ENCODE measurements at regions not wholly inside any gene's neighbourhood (a gene's known extent, or its start where the extent isn't known, plus 50 kb on each side); places are given as distances from the start of the nearest gene placed in this dataset.
"Not testable (repeated sequence)": the region's sequence is repeated elsewhere in the genome, so short reads cannot be mapped to it uniquely, and the experiment has no call there.

DNA sequence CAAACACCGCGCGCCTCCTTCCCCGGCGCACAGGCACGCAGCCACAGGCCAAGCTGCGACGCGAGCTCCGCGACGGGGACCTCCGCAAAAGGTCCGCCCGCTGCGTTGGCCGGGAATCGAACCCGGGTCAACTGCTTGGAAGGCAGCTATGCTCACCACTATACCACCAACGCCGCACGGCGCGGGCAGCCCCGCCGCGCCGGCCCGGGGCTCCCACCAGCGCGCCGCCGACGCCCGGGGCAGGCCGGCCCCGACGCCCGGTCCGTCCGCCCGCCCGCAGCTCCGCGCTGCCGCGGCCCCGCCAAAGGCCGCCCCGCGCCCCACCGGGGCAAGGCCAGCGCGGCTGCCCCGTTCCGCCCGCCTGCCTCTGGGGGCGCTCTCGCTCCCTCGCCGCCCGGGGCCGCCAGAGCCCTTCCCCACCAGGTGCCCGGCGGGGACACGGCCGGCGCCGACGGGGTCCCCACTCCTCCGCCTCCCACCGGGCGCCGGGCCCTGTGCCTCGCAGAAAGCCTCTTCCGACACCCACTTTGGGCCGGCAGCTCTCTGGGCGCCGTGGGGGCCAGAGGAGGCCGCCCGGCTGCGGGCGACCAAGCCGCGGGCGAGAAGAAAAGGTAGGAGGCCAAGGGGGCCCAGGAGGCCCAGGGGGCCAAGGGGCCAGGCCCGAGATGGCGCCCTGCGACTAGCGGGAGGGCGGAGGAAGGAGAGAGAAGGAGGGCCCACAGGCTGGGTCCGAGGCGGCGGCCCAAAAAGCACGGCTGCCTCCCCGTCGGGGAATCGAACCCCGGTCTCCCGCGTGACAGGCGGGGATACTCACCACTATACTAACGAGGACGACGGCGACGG lies 50.2 kb upstream of the FCGR2A start:
- not testable (repeated sequence) for H3K4me3 Mint-ChIP-seq, H3K9me3 Mint-ChIP-seq, H3K27me3 Mint-ChIP-seq, H3K27ac Mint-ChIP-seq, H3K4me1 Mint-ChIP-seq, DNase-seq
- ATAC-seq: peak; percentile 45

DNA sequence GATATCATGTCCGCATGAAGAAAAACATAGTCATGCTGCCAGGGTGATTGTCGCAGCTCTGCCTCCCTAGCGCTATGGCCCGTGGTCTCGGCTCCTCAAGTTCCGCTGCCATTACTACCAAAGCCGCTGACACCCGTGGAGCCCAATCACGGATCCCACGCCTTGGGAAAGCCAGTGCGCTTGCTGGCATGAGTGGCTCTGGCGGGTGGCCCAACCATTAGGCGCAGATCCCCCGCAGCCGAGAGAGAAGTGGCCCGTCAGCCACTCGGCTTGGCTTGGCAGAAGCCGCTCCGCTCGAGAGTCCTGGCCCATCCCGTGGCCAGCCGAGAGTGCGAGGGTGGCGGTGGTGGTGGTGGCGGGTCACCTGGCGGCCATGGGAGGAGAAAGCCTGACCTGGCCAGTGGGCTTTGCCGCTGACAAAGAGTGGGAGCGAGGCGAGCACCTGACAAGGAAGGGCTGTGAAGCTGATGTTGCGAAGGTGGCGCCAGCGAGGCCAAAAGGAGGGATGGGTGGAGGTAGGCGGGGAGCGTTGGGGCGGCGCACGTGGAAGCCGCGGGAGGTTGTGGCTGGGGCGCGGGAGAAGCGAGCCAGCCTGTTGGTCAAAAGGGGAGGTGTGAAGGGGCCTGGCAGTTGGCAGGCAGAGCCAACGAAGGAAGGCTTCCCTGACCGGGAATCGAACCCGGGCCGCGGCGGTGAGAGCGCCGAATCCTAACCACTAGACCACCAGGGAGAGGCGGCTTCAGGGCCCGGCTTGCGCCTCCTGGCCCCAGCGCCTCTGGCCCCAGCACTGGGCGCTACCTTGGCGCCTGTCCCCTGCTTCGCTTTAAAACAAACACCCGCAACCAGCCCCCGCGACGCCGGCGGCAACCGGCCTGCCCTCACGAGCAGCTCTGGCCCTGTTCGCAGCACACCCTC lies 51.0 kb upstream of the FCGR2A start:
- DNase-seq: peak; percentile 32 to 41
- ATAC-seq: peak; percentile 71
- not testable (repeated sequence) for H3K27ac Mint-ChIP-seq, H3K27me3 Mint-ChIP-seq, H3K4me1 Mint-ChIP-seq, H3K4me3 Mint-ChIP-seq, H3K9me3 Mint-ChIP-seq

DNA sequence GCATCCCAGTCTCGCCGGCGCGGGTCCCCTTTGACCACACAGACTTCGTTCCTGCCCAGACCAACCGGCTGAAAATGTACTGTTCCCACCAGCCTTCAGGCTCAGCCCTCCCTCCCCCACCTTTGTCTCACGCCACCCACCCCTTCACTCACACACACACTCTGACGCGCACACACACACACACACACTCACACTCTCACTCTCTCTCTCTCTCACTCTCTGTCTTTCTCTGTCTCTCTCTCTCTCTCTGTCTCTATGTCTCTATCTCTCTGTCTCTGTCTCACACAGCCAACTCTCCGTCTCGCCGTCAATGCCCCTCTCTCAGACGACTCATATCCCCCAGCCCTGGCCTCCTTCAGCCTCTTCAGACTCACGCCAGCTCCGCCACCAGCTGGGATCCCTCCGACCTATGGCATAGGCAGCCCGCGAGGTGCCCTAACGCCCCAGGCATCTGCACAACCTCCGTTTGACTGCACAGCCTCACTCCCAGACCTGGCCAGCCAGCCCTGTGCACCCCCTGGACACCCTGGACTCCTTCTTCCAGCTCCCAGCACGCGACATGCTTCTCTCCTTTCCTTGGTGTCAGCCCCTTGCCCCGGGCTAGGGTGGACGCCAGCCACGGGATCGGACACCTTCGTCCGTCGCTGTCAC lies 53.4 kb upstream of the FCGR2A start:
- H3K9me3 Mint-ChIP-seq: not testable (repeated sequence)

DNA sequence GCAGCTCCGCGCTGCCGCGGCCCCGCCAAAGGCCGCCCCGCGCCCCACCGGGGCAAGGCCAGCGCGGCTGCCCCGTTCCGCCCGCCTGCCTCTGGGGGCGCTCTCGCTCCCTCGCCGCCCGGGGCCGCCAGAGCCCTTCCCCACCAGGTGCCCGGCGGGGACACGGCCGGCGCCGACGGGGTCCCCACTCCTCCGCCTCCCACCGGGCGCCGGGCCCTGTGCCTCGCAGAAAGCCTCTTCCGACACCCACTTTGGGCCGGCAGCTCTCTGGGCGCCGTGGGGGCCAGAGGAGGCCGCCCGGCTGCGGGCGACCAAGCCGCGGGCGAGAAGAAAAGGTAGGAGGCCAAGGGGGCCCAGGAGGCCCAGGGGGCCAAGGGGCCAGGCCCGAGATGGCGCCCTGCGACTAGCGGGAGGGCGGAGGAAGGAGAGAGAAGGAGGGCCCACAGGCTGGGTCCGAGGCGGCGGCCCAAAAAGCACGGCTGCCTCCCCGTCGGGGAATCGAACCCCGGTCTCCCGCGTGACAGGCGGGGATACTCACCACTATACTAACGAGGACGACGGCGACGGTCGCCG lies 57.4 kb upstream of the FCGR2A start:
- not testable (repeated sequence) for H3K4me1 Mint-ChIP-seq, H3K27me3 Mint-ChIP-seq, H3K27ac Mint-ChIP-seq, DNase-seq, H3K4me3 Mint-ChIP-seq, H3K9me3 Mint-ChIP-seq
- peak; percentile 52 for ATAC-seq

More for the DNA sequence above, 53.4 kb upstream of the FCGR2A start:
- H3K27ac Mint-ChIP-seq, DNase-seq, H3K27me3 Mint-ChIP-seq, H3K4me1 Mint-ChIP-seq, ATAC-seq, H3K4me3 Mint-ChIP-seq: not testable (repeated sequence)

DNA sequence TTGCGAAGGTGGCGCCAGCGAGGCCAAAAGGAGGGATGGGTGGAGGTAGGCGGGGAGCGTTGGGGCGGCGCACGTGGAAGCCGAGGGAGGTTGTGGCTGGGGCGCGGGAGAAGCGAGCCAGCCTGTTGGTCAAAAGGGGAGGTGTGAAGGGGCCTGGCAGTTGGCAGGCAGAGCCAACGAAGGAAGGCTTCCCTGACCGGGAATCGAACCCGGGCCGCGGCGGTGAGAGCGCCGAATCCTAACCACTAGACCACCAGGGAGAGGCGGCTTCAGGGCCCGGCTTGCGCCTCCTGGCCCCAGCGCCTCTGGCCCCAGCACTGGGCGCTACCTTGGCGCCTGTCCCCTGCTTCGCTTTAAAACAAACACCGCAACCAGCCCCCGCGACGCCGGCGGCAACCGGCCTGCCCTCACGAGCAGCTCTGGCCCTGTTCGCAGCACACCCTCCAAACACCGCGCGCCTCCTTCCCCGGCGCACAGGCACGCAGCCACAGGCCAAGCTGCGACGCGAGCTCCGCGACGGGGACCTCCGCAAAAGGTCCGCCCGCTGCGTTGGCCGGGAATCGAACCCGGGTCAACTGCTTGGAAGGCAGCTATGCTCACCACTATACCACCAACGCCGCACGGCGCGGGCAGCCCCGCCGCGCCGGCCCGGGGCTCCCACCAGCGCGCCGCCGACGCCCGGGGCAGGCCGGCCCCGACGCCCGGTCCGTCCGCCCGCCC lies 58.1 kb upstream of the FCGR2A start:
- H3K27me3 Mint-ChIP-seq, DNase-seq, H3K27ac Mint-ChIP-seq, H3K4me1 Mint-ChIP-seq, H3K9me3 Mint-ChIP-seq, H3K4me3 Mint-ChIP-seq: not testable (repeated sequence)
- peak; percentile 61 for ATAC-seq

- not testable (repeated sequence) for H3K4me1 Mint-ChIP-seq, H3K27ac Mint-ChIP-seq, H3K9me3 Mint-ChIP-seq, H3K4me3 Mint-ChIP-seq, ATAC-seq
- H3K27me3 Mint-ChIP-seq: peaks cover 13% of the 10 kb centered on the region
- peak; percentile 43 to 64 for DNase-seq
Measured at GRCh38 chr1:161444725-161445124, 60.5 kb upstream of the FCGR2A start.

GRCh38 chr1:161444255-161444654 lies 61.0 kb upstream of the FCGR2A start:
- Mint-ChIP-seq H3K27me3 (peaks cover 18% of the 10 kb centered on the region), H3K4me1 (peaks cover 15% of the 10 kb centered on the region)
- DNase-seq, H3K9me3 Mint-ChIP-seq, H3K27ac Mint-ChIP-seq, ATAC-seq, H3K4me3 Mint-ChIP-seq: not testable (repeated sequence)

- Mint-ChIP-seq H3K27me3 (peaks cover 54% of the 10 kb centered on the region), H3K4me1 (peaks cover 21% of the 10 kb centered on the region), H3K4me3 (peak overlapping the region; percentile 94 to 96), H3K27ac (peak overlapping the region; percentile 96 to 99), H3K9me3 (peaks cover 0 to 7% of the 10 kb centered on the region in 2 donors)
- DNase-seq (peak; percentile 86 to 87), ATAC-seq (peak; percentile 71)
Measured at GRCh38 chr1:161440312-161440894, 64.9 kb upstream of the FCGR2A start.

DNA sequence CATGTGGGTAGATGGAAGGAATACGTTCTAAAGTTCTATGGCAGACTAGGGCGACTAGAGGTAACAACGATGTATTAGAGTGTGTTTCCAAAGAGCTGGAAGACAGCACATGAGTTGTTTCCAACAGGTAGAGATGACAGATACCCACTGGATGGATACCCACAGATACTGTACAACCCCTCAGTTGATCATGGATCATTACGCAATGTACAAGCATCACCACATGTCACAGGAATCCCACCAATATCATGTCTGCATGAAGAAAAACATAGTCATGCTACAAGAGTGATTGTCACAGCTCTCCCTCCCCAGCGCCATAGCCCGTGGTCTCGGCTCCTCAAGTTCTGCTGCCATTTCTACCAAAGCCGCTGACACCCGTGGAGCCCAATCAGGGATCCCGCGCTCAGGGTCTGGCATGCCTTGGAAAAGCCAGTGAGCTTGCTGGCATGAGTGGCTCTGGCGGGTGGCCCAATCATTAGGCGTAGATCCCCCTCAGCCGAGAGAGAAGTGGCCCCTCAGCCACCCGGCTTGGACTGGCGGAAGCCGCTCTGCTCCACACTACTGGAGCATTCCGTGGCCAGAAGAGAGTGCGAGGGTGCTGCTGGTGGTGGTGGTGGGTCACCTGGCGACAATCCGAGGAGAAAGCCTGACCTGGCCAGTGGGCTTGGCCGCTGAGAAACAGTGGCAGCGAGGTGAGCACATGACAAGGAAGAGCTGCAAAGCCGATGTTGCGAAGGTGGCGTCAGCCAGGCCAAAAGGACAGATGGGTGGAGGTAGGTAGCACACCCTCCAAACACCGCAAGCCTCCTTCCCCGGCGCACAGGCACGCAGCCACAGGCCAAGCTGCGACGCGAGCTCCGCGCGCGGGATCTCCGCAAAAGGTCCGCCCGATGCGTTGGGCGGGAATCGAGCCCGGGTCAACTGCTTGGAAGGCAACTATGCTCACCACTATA lies 65.7 kb upstream of the FCGR2A start:
- Mint-ChIP-seq H3K27me3 (peaks cover 60% of the 10 kb centered on the region), H3K4me1 (peaks cover 21% of the 10 kb centered on the region), H3K27ac (peak overlapping the region; percentile 59 to 72), H3K9me3 (peaks cover 0 to 7% of the 10 kb centered on the region in 2 donors), H3K4me3 (peak overlapping the region; percentile 85 to 94)
- DNase-seq (peak; percentile 45 to 63), ATAC-seq (peak; percentile 39)

- not testable (repeated sequence) for H3K27ac Mint-ChIP-seq, DNase-seq, H3K4me1 Mint-ChIP-seq, H3K9me3 Mint-ChIP-seq, H3K4me3 Mint-ChIP-seq, ATAC-seq
- H3K27me3 Mint-ChIP-seq: peaks cover 72% of the 10 kb centered on the region
Measured at GRCh38 chr1:161433191-161433590, 65.5 kb upstream of the CFAP126 start.

DNA sequence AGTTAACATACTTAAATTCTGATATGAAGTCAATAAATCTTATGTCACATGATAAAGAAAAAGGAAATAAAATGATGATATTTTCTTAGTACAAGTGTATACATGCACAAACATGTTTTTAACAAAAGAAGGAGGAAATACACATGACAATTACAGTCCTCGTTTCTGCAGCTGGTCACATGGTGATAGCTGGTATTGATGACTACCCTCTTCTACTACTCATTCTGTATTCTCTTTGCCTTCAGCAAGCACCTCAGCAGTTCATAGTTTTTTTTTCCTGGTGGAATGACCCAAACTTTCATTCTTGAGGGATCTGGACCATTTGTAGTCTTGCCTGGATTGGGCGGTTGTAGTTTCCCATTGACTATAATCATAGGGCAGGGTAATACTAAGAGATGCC lies 64.4 kb upstream of the CFAP126 start:
- peaks cover 10% of the 10 kb centered on the region for H3K4me1 Mint-ChIP-seq
- ATAC-seq (no peak), DNase-seq (no peak)
- no peak overlapping the region for H3K27ac Mint-ChIP-seq
- no peaks in the 10 kb centered on the region for H3K9me3 Mint-ChIP-seq
- no peak overlapping the region for H3K4me3 Mint-ChIP-seq
- H3K27me3 Mint-ChIP-seq: peaks cover 72% of the 10 kb centered on the region

- DNase-seq (peak; percentile 33 to 65), ATAC-seq (peak; percentile 83)
- Mint-ChIP-seq H3K27ac (peak overlapping the region; percentile 33 to 94), H3K9me3 (no peaks in the 10 kb centered on the region), H3K27me3 (peaks cover 54% of the 10 kb centered on the region), H3K4me3 (peak overlapping the region; percentile 52 to 71), H3K4me1 (peaks cover 15% of the 10 kb centered on the region)
Measured at GRCh38 chr1:161427733-161428516, 60.2 kb upstream of the CFAP126 start.

- H3K9me3 Mint-ChIP-seq, ATAC-seq, H3K4me3 Mint-ChIP-seq, H3K27ac Mint-ChIP-seq, DNase-seq: not testable (repeated sequence)
- Mint-ChIP-seq H3K4me1 (peaks cover 17% of the 10 kb centered on the region), H3K27me3 (peaks cover 15% of the 10 kb centered on the region)
Measured at GRCh38 chr1:161422914-161423313, 55.2 kb upstream of the CFAP126 start.

Data from stimulated activated naive CD8-positive, alpha-beta T cell treated with anti-CD3 and anti-CD28 coated beads, Interleukin-15, amount 100 ng/mL, for 72 hours (primary cell).